C4-2B (cell line): ENCODE measurements at regions not wholly inside any gene's neighbourhood (a gene's known extent, or its start where the extent isn't known, plus 50 kb on each side); places are given as distances from the start of the nearest gene placed in this dataset.

Experiments
- ZFX ChIP-seq: fragments of 450-650 bp; IDR thresholded peaks from 2 replicates; pipeline ENCODE4 v1.6.1; 2017
- TF ChIP-seq, protein P1 (sequence below): fragments of 450-650 bp; conservative IDR thresholded peaks from 2 replicates; pipeline ENCODE4 v1.5.1; 2017; ENCODE audit warnings: mild to moderate bottlenecking

DNA sequence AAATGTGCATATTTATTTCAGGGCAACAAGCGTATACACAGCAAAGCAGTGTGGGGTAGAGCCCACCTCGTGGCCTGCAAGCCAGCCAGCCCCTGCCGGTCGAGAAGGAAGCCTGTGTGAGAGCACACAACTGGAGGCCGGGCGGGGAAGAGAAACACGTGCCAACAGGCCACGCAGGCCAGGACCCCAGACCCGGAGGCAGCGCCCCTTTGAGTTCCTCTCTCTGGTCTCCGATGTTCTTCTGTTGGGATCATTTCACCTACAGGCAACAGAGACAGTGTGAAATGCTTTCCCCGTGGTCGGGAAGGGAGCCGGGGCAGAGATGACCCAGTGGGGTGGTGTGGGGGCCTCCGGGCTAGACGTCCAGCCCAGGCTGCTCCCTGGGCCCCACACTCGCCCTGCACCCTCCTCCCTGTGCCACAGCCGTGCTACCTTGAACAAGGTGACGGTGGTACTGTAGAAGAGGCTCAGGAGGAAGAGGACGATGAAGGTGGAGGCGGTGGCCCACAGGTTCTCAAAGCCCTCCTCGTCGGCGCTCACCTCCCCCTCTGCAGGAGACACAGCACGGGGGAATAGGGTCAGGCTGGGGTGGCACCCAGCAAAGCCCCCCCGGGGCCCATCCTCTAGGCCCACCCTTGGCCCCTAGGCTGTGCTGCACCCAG is 325.5 kb downstream of the TMEM121 start:
- TF ChIP-seq, protein P1, sequence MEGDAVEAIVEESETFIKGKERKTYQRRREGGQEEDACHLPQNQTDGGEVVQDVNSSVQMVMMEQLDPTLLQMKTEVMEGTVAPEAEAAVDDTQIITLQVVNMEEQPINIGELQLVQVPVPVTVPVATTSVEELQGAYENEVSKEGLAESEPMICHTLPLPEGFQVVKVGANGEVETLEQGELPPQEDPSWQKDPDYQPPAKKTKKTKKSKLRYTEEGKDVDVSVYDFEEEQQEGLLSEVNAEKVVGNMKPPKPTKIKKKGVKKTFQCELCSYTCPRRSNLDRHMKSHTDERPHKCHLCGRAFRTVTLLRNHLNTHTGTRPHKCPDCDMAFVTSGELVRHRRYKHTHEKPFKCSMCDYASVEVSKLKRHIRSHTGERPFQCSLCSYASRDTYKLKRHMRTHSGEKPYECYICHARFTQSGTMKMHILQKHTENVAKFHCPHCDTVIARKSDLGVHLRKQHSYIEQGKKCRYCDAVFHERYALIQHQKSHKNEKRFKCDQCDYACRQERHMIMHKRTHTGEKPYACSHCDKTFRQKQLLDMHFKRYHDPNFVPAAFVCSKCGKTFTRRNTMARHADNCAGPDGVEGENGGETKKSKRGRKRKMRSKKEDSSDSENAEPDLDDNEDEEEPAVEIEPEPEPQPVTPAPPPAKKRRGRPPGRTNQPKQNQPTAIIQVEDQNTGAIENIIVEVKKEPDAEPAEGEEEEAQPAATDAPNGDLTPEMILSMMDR: no peak
- TF ChIP-seq ZFX: no peak
